ENCODE measurements at regions not wholly inside any gene's neighbourhood (a gene's known extent, or its start where the extent isn't known, plus 50 kb on each side); places are given as distances from the start of the nearest gene placed in this dataset.

- TF ChIP-seq ZC3H10 (CRISPR knock-in tag; IDR thresholded peaks at IDR 0.05) (no peak), SNAI2 (CRISPR knock-in tag; IDR thresholded peaks at IDR 0.05) (no peak), ISL1 (CRISPR knock-in tag; IDR thresholded peaks at IDR 0.05) (no peak)
- ATAC-seq: no peak
Observed at GRCh38 chr3:68363796-68364195, 568.6 kb downstream of the TAFA4 start.

DNA sequence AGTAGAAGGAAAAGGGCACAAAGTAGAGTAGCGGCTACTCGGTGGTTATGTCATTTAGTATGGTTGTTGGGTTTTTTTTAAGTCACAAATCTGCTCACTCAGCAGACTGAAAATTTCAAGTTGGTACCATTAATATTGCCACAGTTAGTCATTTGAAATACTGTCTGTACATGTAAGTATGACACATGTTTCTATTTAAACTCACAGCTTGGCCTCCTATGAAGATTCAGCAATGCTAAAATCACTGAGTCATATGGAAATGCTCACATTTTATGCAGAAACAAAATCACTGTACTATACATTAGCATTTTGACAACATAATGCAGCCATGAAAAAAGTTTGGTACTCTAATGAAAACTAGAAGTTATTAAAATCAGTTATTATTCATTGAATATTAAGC lies 571.9 kb downstream of the TAFA4 start:
- no peak for TF ChIP-seq ESRRG (CRISPR knock-in tag; IDR thresholded peaks at IDR 0.05)
- no peak for TF ChIP-seq ZFP30 (CRISPR knock-in tag; IDR thresholded peaks at IDR 0.05)
- TF ChIP-seq TOX (CRISPR knock-in tag; IDR thresholded peaks at IDR 0.05; ENCODE audit: borderline replicate concordance): no peak
- no peak for TF ChIP-seq ARNTL (CRISPR knock-in tag; IDR thresholded peaks at IDR 0.05; ENCODE audit: borderline replicate concordance, low read depth)
- no peak for TF ChIP-seq GLIS3 (CRISPR knock-in tag; IDR thresholded peaks at IDR 0.05)
- TF ChIP-seq RARB (CRISPR knock-in tag; IDR thresholded peaks at IDR 0.05): no peak
- no peak for TF ChIP-seq SNAI2 (CRISPR knock-in tag; IDR thresholded peaks at IDR 0.05)
- TF ChIP-seq OSR1 (CRISPR knock-in tag; IDR thresholded peaks at IDR 0.05): no peak
- TF ChIP-seq, protein P1, sequence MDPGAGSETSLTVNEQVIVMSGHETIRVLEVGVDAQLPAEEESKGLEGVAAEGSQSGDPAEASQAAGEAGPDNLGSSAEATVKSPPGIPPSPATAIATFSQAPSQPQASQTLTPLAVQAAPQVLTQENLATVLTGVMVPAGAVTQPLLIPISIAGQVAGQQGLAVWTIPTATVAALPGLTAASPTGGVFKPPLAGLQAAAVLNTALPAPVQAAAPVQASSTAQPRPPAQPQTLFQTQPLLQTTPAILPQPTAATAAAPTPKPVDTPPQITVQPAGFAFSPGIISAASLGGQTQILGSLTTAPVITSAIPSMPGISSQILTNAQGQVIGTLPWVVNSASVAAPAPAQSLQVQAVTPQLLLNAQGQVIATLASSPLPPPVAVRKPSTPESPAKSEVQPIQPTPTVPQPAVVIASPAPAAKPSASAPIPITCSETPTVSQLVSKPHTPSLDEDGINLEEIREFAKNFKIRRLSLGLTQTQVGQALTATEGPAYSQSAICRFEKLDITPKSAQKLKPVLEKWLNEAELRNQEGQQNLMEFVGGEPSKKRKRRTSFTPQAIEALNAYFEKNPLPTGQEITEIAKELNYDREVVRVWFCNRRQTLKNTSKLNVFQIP (CRISPR knock-in tag; IDR thresholded peaks at IDR 0.05; ENCODE audit: borderline replicate concordance, low read depth): no peak
- no peak for TF ChIP-seq PPARA (CRISPR knock-in tag; IDR thresholded peaks at IDR 0.05; ENCODE audit: borderline replicate concordance)
- no peak for TF ChIP-seq ZC3H10 (CRISPR knock-in tag; IDR thresholded peaks at IDR 0.05)
- no peak for TF ChIP-seq CSRNP3 (CRISPR knock-in tag; IDR thresholded peaks at IDR 0.05)
- TF ChIP-seq PATZ1 (CRISPR knock-in tag; IDR thresholded peaks at IDR 0.05; ENCODE audit: borderline replicate concordance): no peak
- no peak for TF ChIP-seq CSDC2 (CRISPR knock-in tag; IDR thresholded peaks at IDR 0.05)
- no peak for ATAC-seq

DNA sequence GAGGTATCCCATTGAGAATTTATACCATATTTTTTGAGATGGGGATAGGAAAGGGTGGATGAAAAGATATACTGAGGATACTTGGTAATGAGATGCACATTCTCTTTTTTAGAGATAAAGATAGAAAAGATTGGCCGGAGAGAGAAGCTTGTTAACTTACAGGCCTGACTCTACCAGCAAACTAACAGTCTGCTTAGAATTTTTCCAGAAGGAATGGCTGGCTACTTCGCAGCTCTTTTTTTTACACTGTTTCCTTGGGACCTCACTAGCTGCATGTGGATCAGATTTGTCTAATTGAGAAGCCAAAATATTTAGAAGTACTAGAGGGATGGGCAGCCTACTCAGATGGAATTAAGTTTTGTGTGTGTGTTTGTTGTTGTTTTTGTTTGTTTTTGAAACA lies 586.6 kb downstream of the TAFA4 start:
- no peak for ATAC-seq
- TF ChIP-seq ZC3H10 (CRISPR knock-in tag; IDR thresholded peaks at IDR 0.05): no peak
- no peak for TF ChIP-seq ZNF70 (CRISPR knock-in tag; IDR thresholded peaks at IDR 0.05)
- no peak for TF ChIP-seq ARNTL (CRISPR knock-in tag; IDR thresholded peaks at IDR 0.05; ENCODE audit: borderline replicate concordance, low read depth)
- TF ChIP-seq TCF4 (CRISPR knock-in tag; IDR thresholded peaks at IDR 0.05; ENCODE audit: borderline replicate concordance): no peak
- no peak for TF ChIP-seq CREB5 (CRISPR knock-in tag; IDR thresholded peaks at IDR 0.05; ENCODE audit: low read depth)
- TF ChIP-seq, protein P2, sequence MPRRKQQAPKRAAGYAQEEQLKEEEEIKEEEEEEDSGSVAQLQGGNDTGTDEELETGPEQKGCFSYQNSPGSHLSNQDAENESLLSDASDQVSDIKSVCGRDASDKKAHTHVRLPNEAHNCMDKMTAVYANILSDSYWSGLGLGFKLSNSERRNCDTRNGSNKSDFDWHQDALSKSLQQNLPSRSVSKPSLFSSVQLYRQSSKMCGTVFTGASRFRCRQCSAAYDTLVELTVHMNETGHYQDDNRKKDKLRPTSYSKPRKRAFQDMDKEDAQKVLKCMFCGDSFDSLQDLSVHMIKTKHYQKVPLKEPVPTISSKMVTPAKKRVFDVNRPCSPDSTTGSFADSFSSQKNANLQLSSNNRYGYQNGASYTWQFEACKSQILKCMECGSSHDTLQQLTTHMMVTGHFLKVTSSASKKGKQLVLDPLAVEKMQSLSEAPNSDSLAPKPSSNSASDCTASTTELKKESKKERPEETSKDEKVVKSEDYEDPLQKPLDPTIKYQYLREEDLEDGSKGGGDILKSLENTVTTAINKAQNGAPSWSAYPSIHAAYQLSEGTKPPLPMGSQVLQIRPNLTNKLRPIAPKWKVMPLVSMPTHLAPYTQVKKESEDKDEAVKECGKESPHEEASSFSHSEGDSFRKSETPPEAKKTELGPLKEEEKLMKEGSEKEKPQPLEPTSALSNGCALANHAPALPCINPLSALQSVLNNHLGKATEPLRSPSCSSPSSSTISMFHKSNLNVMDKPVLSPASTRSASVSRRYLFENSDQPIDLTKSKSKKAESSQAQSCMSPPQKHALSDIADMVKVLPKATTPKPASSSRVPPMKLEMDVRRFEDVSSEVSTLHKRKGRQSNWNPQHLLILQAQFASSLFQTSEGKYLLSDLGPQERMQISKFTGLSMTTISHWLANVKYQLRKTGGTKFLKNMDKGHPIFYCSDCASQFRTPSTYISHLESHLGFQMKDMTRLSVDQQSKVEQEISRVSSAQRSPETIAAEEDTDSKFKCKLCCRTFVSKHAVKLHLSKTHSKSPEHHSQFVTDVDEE (CRISPR knock-in tag; IDR thresholded peaks at IDR 0.05): no peak
- no peak for TF ChIP-seq ZNF565 (CRISPR knock-in tag; conservative IDR thresholded peaks at IDR 0.05; ENCODE audit: low read depth)

DNA sequence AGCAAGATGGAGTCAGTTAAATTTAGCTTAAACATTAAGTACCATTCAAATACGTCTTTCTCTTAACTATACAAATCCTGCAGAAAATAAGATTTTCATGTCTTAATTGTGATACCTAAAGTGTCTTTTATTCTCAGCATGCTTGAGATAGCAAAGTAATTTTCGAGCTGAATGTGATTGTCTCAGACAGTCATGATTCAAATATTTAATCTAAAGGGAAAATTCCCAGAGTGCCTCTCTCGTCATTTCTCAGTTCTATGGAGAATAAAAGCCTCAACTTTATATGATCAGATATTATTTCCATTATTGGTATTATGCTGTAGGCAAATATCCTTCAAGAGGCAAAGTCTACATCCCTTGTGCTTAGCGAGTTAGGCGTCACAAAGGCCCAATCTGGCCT lies 589.9 kb downstream of the TAFA4 start:
- no peak for ATAC-seq
- TF ChIP-seq GLIS3 (CRISPR knock-in tag; IDR thresholded peaks at IDR 0.05) (no peak), ZFP30 (CRISPR knock-in tag; IDR thresholded peaks at IDR 0.05) (no peak), ISL1 (CRISPR knock-in tag; IDR thresholded peaks at IDR 0.05) (no peak), ARNTL (CRISPR knock-in tag; IDR thresholded peaks at IDR 0.05; ENCODE audit: borderline replicate concordance, low read depth) (no peak)

All from SK-N-SH treated with all-trans-retinoic acid at 6 μM for 48 hours (cell line).